HepG2 (cell line): ENCODE measurements at regions not wholly inside any gene's neighbourhood (a gene's known extent, or its start where the extent isn't known, plus 50 kb on each side); places are given as distances from the start of the nearest gene placed in this dataset.

Experiments used
- small RNA-seq, 3 experiments: library from RNA; depleted of rRNA; stranded (forward); fragments of <200 nt; gene quantifications; one replicate each; pipeline ENCODE3, GENCODE V24; 2012; ENCODE audit warnings: low read depth in 2 of 3, low replicate concordance in 1 of 3; ENCODE audit not compliant: insufficient read length in 3 of 3, insufficient read depth in 2 of 3

Small RNAs in the stretch of these regions (small RNA-seq; reads per million reads assigned to genes)
- gene AC111193.1 = 0 reads per million in 3 experiments
